Duodenal mucosa (tissue), 2 donors: ENCODE measurements at regions not wholly inside any gene's neighbourhood (a gene's known extent, or its start where the extent isn't known, plus 50 kb on each side); places are given as distances from the start of the nearest gene placed in this dataset.
"Not testable (repeated sequence)": the region's sequence is repeated elsewhere in the genome, so short reads cannot be mapped to it uniquely, and the experiment has no call there.

Experiments
- H3K27ac ChIP-seq: one replicate; pipeline ENCODE4 v1.7.0; 2013; ENCODE audit warnings: low read depth, low read length
- H3K27me3 ChIP-seq, 2 donors: one replicate each; pipeline ENCODE4 v1.7.0; 2013; ENCODE audit warnings: low read length in 2 of 2, control low read depth in 1 of 2; ENCODE audit not compliant: insufficient read depth in 2 of 2, control insufficient read depth in 1 of 2
- H3K36me3 ChIP-seq, 2 donors: one replicate each; pipeline ENCODE4 v1.7.0; 2013; ENCODE audit warnings: low read length in 2 of 2, control low read depth in 1 of 2; ENCODE audit not compliant: insufficient read depth in 2 of 2, control insufficient read depth in 1 of 2
- H3K4me1 ChIP-seq, 2 donors: one replicate each; pipeline ENCODE4 v1.7.0; 2013; ENCODE audit warnings: low read length in 2 of 2, control low read depth in 1 of 2; ENCODE audit not compliant: insufficient read depth in 2 of 2, control insufficient read depth in 1 of 2
- H3K4me3 ChIP-seq, 2 donors: one replicate each; pipeline ENCODE4 v1.7.0; 2013; ENCODE audit warnings: low read length in 2 of 2, low read depth in 1 of 2
- H3K9ac ChIP-seq, 2 donors: one replicate each; pipeline ENCODE4 v1.7.0; 2013; ENCODE audit warnings: low read length in 2 of 2, low read depth in 1 of 2
- H3K9me3 ChIP-seq, 2 donors: one replicate each; pipeline ENCODE4 v1.7.0; 2013; ENCODE audit warnings: low read length in 2 of 2, control low read depth in 1 of 2; ENCODE audit not compliant: control insufficient read depth in 1 of 2

DNA sequence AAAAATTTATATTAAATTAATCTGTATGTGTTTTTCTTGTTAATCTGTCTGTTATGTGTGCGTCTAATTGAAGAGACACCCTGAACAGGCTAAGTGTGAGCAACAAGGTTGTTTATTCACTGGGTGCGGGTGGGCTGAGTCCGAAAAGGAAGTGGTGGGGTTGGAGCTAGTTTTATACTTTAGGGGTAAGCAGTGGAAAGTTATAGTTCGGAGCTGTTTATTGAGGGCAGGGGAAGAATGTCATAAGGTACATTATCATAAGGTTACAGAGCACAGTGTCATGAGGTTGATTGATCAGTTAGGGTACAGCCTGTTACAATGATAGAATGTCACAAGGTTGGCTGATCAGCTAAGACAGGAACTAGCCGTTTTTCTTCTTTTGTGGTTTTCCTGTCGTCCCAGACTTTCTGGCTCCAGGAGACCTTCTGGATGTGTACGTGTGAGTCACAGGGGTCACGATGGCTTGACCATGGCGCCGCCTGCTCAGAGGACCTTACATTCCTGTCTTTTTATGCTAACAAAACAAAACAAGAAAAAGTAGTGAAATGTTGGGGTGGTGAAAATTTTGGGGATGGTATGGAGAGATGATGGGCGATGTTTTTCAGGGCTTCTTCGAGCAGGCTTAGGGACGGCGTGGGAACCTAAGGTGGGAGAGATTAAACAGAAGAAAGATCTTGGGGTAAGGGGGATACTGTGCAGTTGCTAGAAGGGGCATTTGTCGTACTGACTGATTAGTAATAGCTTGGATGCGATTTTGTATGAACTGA lies 754.0 kb upstream of the ADGRB3 start:
- Histone ChIP-seq H3K4me1 (no peaks in the 10 kb centered on the region), H3K4me3 (no peak overlapping the region), H3K9me3 (peaks cover 10 to 21% of the 10 kb centered on the region in 2 donors), H3K9ac (no peak overlapping the region), H3K27ac (no peak overlapping the region), H3K27me3 (no peaks in the 10 kb centered on the region), H3K36me3 (no peaks in the 10 kb centered on the region)

DNA sequence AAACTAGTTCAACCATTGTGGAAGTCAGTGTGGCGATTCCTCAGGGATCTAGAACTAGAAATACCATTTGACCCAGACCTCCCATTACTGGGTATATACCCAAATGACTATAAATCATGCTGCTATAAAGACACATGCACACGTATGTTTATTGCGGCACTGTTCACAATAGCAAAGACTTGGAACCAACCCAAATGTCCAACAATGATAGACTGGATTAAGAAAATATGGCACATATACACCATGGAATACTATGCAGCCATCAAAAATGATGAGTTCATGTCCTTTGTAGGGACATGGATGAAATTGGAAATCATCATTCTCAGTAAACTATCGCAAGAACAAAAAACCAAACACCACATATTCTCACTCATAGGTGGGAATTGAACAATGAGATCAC lies 754.7 kb upstream of the ADGRB3 start:
- H3K4me1 ChIP-seq, H3K27me3 ChIP-seq, H3K36me3 ChIP-seq, H3K4me3 ChIP-seq, H3K27ac ChIP-seq, H3K9ac ChIP-seq: not testable (repeated sequence)
- H3K9me3 ChIP-seq: peaks cover 10 to 14% of the 10 kb centered on the region in 2 donors

DNA sequence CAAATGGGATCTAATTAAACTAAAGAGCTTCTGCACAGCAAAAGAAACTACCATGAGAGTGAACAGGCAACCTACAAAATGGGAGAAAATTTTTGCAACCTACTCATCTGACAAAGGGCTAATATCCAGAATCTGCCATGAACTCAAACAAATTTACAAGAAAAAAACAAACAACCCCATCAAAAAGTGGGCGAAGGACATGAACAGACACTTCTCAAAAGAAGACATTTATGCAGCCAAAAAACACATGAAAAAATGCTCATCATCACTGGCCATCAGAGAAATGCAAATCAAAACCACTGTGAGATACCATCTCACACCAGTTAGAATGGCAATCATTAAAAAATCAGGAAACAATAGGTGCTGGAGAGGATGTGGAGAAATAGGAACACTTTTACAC lies 755.2 kb upstream of the ADGRB3 start:
- H3K4me1 ChIP-seq, H3K27me3 ChIP-seq, H3K36me3 ChIP-seq, H3K27ac ChIP-seq, H3K9ac ChIP-seq, H3K4me3 ChIP-seq: not testable (repeated sequence)
- peaks cover 10 to 12% of the 10 kb centered on the region in 2 donors for H3K9me3 ChIP-seq

DNA sequence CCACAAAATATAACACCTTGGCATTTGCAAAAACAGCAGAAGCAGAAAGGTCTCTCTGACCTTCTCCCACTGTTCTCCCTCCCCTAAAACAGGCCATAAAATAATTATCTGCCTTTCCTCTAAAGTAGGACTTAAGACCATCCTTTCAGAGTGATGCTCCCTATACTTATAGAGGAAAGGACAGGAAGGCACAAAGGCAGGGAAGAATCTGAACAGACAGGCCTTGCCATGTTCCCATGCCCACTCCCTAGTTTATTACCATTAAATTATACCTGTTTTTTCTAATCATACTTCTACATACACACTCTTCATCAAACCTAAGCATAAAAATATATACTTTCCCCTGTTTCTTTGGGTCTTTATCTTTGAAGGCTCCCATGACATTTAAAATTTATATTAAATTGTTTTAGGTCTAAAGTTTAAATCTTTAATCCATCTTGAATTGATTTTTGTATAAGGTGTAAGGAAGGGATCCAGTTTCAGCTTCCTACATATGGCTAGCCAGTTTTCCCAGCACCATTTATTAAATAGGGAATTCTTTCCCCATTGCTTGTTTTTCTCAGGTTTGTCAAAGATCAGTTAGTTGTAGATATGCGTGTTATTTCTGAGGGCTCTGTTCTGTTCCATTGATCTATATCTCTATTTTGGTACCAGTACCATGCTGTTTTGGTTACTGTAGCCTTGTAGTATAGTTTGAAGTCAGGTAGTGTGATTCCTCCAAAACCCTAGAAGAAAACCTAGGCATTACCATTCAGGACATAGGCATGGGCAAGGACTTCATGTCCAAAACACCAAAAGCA lies 755.8 kb upstream of the ADGRB3 start:
- not testable (repeated sequence) for H3K9me3 ChIP-seq

DNA sequence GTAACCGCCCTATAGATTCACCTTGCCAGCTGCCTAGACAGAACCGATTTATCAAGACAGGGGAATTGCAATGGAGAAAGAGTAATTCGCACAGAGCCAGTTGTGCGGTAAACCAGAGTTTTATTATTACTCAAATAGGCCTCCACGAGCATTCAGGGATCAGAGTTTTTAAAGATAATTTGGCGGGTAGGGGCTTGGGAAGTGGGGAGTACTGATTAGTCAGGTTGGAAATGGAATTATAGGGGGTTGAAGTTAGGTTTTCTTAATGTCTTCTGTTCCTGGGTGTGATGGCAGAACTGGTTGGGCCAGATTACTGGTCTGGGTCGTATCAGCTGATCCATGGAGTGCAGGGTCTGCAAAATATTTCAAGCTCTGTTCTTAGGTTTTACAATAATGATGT lies 756.9 kb upstream of the ADGRB3 start:
- not testable (repeated sequence) for H3K9me3 ChIP-seq, H3K4me1 ChIP-seq, H3K27me3 ChIP-seq, H3K4me3 ChIP-seq, H3K36me3 ChIP-seq, H3K9ac ChIP-seq, H3K27ac ChIP-seq

More for the DNA sequence above, 755.8 kb upstream of the ADGRB3 start:
- H3K27me3 ChIP-seq, H3K36me3 ChIP-seq, H3K4me3 ChIP-seq, H3K4me1 ChIP-seq, H3K9ac ChIP-seq, H3K27ac ChIP-seq: not testable (repeated sequence)

DNA sequence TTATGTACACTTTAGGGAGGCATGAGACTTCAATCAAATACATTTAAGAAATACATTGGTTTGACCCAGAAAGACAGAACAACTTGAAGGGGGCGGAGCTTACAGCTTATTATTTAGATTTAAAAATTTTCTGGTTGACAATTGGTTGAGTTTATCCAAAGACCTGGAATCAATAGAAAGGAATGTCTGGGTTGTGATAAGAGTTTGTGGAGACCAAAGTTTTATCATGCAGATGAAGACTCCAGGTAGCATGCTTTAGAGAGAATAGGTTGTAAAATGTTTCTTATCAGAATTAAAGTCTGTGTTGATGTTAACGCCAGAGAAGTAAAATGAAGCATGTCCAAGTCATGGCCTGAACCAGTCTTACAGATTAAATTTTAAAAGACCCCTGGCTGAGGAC lies 757.8 kb upstream of the ADGRB3 start:
- Histone ChIP-seq H3K27ac (no peak overlapping the region), H3K4me3 (no peak overlapping the region), H3K27me3 (no peaks in the 10 kb centered on the region), H3K36me3 (no peaks in the 10 kb centered on the region), H3K9ac (no peak overlapping the region), H3K9me3 (peaks cover 7 to 8% of the 10 kb centered on the region in 2 donors), H3K4me1 (no peaks in the 10 kb centered on the region)

DNA sequence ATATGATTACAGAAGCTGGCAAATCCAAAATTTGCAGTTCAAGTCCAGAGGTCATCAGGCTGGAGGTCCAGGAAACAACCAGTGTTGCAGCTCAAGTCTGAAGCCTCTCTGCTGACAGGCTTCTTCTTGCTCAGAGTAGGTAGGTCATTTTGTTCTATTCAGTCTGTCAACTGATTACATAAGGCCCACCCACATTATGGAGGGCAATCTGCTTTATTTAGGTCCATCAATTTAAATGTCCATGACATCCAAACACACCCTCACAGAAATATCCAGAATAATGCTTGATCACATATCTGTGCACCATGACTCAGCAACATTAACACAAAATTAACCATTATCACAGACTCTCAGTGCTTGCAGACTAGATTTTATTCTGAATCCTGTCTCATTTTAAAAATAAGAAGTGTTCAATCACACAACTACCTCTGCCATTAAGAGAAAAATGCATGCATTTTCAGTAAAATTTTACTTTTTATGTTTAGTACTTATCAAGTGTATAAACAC lies 759.2 kb upstream of the ADGRB3 start:
- H3K27ac ChIP-seq: no peak overlapping the region
- no peaks in the 10 kb centered on the region for H3K27me3 ChIP-seq
- no peaks in the 10 kb centered on the region for H3K36me3 ChIP-seq
- no peak overlapping the region for H3K9ac ChIP-seq
- no peaks in the 10 kb centered on the region for H3K4me1 ChIP-seq
- H3K4me3 ChIP-seq: no peak overlapping the region
- H3K9me3 ChIP-seq: peaks cover 0 to 3% of the 10 kb centered on the region in 2 donors

DNA sequence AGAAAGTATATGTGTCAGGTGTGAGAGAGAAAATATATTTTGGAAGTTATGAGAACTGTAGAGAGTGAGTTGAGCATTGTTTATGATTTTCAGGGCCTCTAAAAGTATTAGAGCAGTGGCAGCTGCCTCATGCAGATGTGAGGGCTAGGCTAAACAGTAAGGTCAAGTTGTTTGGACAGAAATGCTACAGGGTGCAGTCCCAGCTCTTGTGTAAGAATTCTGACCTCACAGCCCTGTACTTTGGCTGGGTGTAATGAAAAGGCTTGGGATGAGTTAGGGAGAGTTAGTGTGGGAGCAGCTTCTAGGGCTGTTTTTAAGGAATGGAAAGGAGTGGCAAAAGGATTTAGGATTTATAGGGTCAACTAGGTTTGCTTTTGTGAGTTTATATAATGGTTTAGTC lies 764.8 kb upstream of the ADGRB3 start:
- Histone ChIP-seq H3K4me3 (no peak overlapping the region), H3K9ac (no peak overlapping the region), H3K27me3 (no peaks in the 10 kb centered on the region), H3K4me1 (no peaks in the 10 kb centered on the region), H3K36me3 (no peaks in the 10 kb centered on the region), H3K27ac (no peak overlapping the region), H3K9me3 (no peaks in the 10 kb centered on the region)

DNA sequence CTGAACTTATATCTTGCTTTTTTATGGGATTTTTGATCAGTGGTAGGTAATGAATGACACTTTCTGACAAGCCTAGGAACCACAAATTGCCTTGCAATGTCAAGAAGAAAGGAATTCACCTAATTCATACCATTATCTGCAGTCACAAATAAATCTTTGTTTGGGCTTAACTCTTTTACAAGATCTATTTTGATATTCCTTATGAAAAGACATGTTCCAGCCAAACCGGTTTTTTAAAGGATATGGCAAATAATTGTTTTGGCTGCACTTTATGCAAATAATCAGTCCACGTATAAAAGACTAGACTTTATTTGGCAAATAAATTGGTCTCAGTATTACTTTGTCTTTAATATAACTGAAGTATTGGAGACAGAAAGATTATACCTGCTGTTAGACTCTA lies 771.7 kb upstream of the ADGRB3 start:
- Histone ChIP-seq H3K4me1 (no peaks in the 10 kb centered on the region), H3K9me3 (no peaks in the 10 kb centered on the region), H3K4me3 (no peak overlapping the region), H3K36me3 (no peaks in the 10 kb centered on the region), H3K27ac (no peak overlapping the region), H3K27me3 (no peaks in the 10 kb centered on the region), H3K9ac (no peak overlapping the region)

DNA sequence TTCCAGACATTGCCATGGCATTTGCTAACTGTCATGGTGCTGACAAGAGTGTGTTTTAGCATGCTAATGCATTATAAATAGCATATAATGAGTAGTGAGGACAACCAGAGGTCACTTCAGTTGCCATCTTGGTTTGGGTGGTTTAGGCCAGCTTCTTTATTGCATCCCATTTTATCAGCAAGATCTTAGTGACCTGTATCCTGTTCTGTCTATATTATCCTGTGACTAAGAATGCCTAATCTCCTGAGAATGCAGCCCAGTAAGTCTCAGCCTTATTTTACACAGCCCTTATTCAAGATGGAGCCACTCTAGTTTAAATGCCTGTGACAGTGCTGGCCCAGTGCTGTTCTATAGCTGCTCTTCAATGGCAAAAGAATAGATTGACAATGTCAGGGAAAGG lies 781.0 kb upstream of the ADGRB3 start:
- Histone ChIP-seq H3K27me3 (no peaks in the 10 kb centered on the region), H3K36me3 (no peaks in the 10 kb centered on the region), H3K9ac (no peak overlapping the region), H3K4me1 (no peaks in the 10 kb centered on the region), H3K9me3 (peaks cover 0 to 14% of the 10 kb centered on the region in 2 donors), H3K27ac (no peak overlapping the region), H3K4me3 (no peak overlapping the region)
